GM23338 (cell line): ENCODE measurements at regions not wholly inside any gene's neighbourhood (a gene's known extent, or its start where the extent isn't known, plus 50 kb on each side); places are given as distances from the start of the nearest gene placed in this dataset.

Experiments
- ATAC-seq: fragments of 200-7000 bp; cut with Tn5 transposase; 3 replicates; pipeline ENCODE4 v1.9.1; 2020
- DNase-seq: peaks from one replicate; pipeline ENCODE4 v3.0.0-alpha.2; 2015; ENCODE audit warnings: low spot score
- H2AFZ ChIP-seq: fragments of 200-600 bp; sonication (generic); 2 replicates; pipeline ENCODE4 v1.8.0; 2016; ENCODE audit warnings: antibody characterized with exemption, mild to moderate bottlenecking, moderate library complexity
- H3F3A ChIP-seq: fragments of 200-600 bp; sonication (generic); replicated peaks from 2 replicates; pipeline ENCODE4 v1.8.0; 2017; ENCODE audit warnings: antibody characterized with exemption, mixed run types, low read depth
- H3K27ac ChIP-seq: fragments of 200-600 bp; sonication (generic); 2 replicates; pipeline ENCODE4 v1.6.1; 2016; ENCODE audit warnings: low read depth
- H3K27me3 ChIP-seq: fragments of 200-600 bp; sonication (generic); 2 replicates; pipeline ENCODE4 v1.8.0; 2016; ENCODE audit warnings: mild to moderate bottlenecking, mixed run types, moderate library complexity; ENCODE audit not compliant: insufficient read depth
- H3K36me3 ChIP-seq: fragments of 200-600 bp; sonication (generic); 2 replicates; pipeline ENCODE4 v1.8.0; 2016; ENCODE audit warnings: mild to moderate bottlenecking; ENCODE audit not compliant: insufficient read depth
- H3K4me1 ChIP-seq: fragments of 200-600 bp; sonication (generic); 2 replicates; pipeline ENCODE4 v1.8.0; 2016; ENCODE audit warnings: mild to moderate bottlenecking, moderate library complexity; ENCODE audit not compliant: insufficient read depth
- H3K4me2 ChIP-seq: fragments of 200-600 bp; sonication (generic); 2 replicates; pipeline ENCODE4 v1.7.1; 2017; ENCODE audit warnings: mixed run types
- H3K4me3 ChIP-seq: fragments of 200-600 bp; sonication (generic); 2 replicates; pipeline ENCODE4 v1.6.1; 2016; ENCODE audit warnings: mixed run types
- H3K79me2 ChIP-seq: fragments of 200-600 bp; sonication (generic); replicated peaks from 2 replicates; pipeline ENCODE4 v1.8.0; 2017; ENCODE audit warnings: mild to moderate bottlenecking; ENCODE audit not compliant: insufficient read depth
- H3K9me2 ChIP-seq: fragments of 200-600 bp; sonication (generic); 2 replicates; pipeline ENCODE4 v1.8.0; 2017; ENCODE audit not compliant: insufficient read depth
- H4K20me1 ChIP-seq: fragments of 200-600 bp; sonication (generic); replicated peaks from 2 replicates; pipeline ENCODE4 v1.8.0; 2017; ENCODE audit warnings: mild to moderate bottlenecking; ENCODE audit not compliant: insufficient read depth
- H3K27ac Mint-ChIP-seq: 2 replicates; pipeline ENCODE4 v1.8.0; 2020; ENCODE audit warnings: inconsistent platforms, mild to moderate bottlenecking, moderate library complexity, mixed read lengths
- H3K27me3 Mint-ChIP-seq: 3 replicates; pipeline ENCODE4 v1.8.0; 2022; ENCODE audit warnings: low read depth, mild to moderate bottlenecking, moderate library complexity, mixed read lengths, inconsistent platforms; ENCODE audit not compliant: insufficient read depth, poor library complexity
- H3K36me3 Mint-ChIP-seq: 3 replicates; pipeline ENCODE4 v1.8.0; 2021; ENCODE audit warnings: low read depth, mild to moderate bottlenecking, inconsistent platforms, moderate library complexity, mixed read lengths
- H3K4me1 Mint-ChIP-seq: 3 replicates; pipeline ENCODE4 v1.8.0; 2020; ENCODE audit warnings: mild to moderate bottlenecking, inconsistent platforms, mixed read lengths
- H3K4me3 Mint-ChIP-seq: 3 replicates; pipeline ENCODE4 v1.8.0; 2021; ENCODE audit warnings: moderate library complexity, mild to moderate bottlenecking, inconsistent platforms, mixed read lengths
- H3K9me3 Mint-ChIP-seq: 3 replicates; pipeline ENCODE4 v1.8.0; 2020; ENCODE audit warnings: moderate library complexity, mild to moderate bottlenecking, inconsistent platforms, mixed read lengths
- CREB1 ChIP-seq: fragments of 250-450 bp; sonication (Bioruptor Pico); IDR thresholded peaks from 2 replicates; pipeline ENCODE4 v1.5.0; 2020; ENCODE audit warnings: low read depth, mild to moderate bottlenecking, moderate library complexity
- EZH2 ChIP-seq: fragments of 200-600 bp; sonication (generic); IDR thresholded peaks from one replicate; pipeline ENCODE4 v1.8.0; 2017; ENCODE audit warnings: antibody characterized with exemption, mild to moderate bottlenecking, low read depth; ENCODE audit not compliant: unreplicated experiment
- EZH2phosphoT487 ChIP-seq: fragments of 200-600 bp; sonication (generic); IDR thresholded peaks from one replicate; pipeline ENCODE4 v1.8.1; 2018; ENCODE audit warnings: antibody characterized with exemption; ENCODE audit not compliant: unreplicated experiment
- JUNB ChIP-seq: IDR thresholded peaks from one replicate; pipeline ENCODE4 v1.6.1; 2016; ENCODE audit warnings: antibody characterized with exemption; ENCODE audit not compliant: unreplicated experiment
- NANOG ChIP-seq: IDR thresholded peaks from 2 replicates; pipeline ENCODE4 v1.6.1; 2016; ENCODE audit warnings: antibody characterized with exemption, borderline replicate concordance
- POLR2AphosphoS5 ChIP-seq: IDR thresholded peaks from 2 replicates; pipeline ENCODE4 v1.6.1; 2016; ENCODE audit warnings: antibody characterized with exemption, low read depth
- STAT1 ChIP-seq: IDR thresholded peaks from one replicate; pipeline ENCODE4 v1.6.1; 2016; ENCODE audit warnings: antibody characterized with exemption; ENCODE audit not compliant: unreplicated experiment
- ZNF114 ChIP-seq: fragments of 250-450 bp; sonication (Bioruptor Pico); IDR thresholded peaks from 2 replicates; pipeline ENCODE4 v1.5.0; 2020; ENCODE audit warnings: mild to moderate bottlenecking, moderate library complexity
- ZNF331 ChIP-seq: fragments of 250-450 bp; sonication (Bioruptor Pico); IDR thresholded peaks from 2 replicates; pipeline ENCODE4 v1.5.0; 2020; ENCODE audit warnings: low read depth, mild to moderate bottlenecking, moderate library complexity
- TF ChIP-seq, protein P1 (sequence below): IDR thresholded peaks from one replicate; pipeline ENCODE4 v1.6.1; 2018; ENCODE audit warnings: antibody characterized with exemption; ENCODE audit not compliant: unreplicated experiment
- TF ChIP-seq, protein P2 (sequence below), 2 experiments: fragments of 200-600 bp in 1 of 2; sonication (generic) in 1 of 2; conservative IDR thresholded peaks; 2 replicates each; pipeline versions ENCODE4 v1.5.1 to v1.6.1; 2016 to 2017; ENCODE audit warnings: antibody characterized with exemption in 2 of 2, low read depth in 2 of 2, mild to moderate bottlenecking in 2 of 2, moderate library complexity in 1 of 2
- TF ChIP-seq, protein P3 (sequence below): IDR thresholded peaks from 2 replicates; pipeline ENCODE4 v1.6.1; 2016; ENCODE audit warnings: antibody characterized with exemption
- TF ChIP-seq, protein P4 (sequence below): fragments of 250-450 bp; sonication (Bioruptor Pico); IDR thresholded peaks from 2 replicates; pipeline ENCODE4 v1.5.0; 2020; ENCODE audit warnings: mild to moderate bottlenecking, moderate library complexity

GRCh38 chr17:77365584-77366186, 224.9 kb downstream of the SEC14L1 start:
- H3K4me3 ChIP-seq = no peak overlapping the region
- no peaks in the 10 kb centered on the region for H3K27me3 ChIP-seq
- Mint-ChIP-seq H3K9me3 (no peaks in the 10 kb centered on the region), H3K27ac (no peak overlapping the region; the same call in 1 of the 2 replicates), H3K4me1 (peaks cover 35% of the 10 kb centered on the region), H3K4me3 (no peak overlapping the region), H3K36me3 (no peaks in the 10 kb centered on the region), H3K27me3 (peaks cover 8% of the 10 kb centered on the region)
- H3F3A ChIP-seq = no peaks in the 10 kb centered on the region
- ATAC-seq (peak; percentile 9; the same call in 1 of the 3 replicates), DNase-seq (no peak)
- H3K36me3 ChIP-seq = no peaks in the 10 kb centered on the region
- H3K9me2 ChIP-seq = no peaks in the 10 kb centered on the region
- H3K4me1 ChIP-seq = peaks cover 10% of the 10 kb centered on the region; the same call in 1 of the 2 replicates
- H3K4me2 ChIP-seq = no peak overlapping the region
- no peak overlapping the region for H3K27ac ChIP-seq
- H2AFZ ChIP-seq = no peak overlapping the region
- TF ChIP-seq EZH2phosphoT487 (no peak), CREB1 (no peak), ZNF114 (CRISPR knock-in tag) (no peak), JUNB (no peak), STAT1 (no peak), EZH2 (no peak), POLR2AphosphoS5 (no peak), ZNF331 (no peak), NANOG (no peak)
- TF ChIP-seq, protein P1, sequence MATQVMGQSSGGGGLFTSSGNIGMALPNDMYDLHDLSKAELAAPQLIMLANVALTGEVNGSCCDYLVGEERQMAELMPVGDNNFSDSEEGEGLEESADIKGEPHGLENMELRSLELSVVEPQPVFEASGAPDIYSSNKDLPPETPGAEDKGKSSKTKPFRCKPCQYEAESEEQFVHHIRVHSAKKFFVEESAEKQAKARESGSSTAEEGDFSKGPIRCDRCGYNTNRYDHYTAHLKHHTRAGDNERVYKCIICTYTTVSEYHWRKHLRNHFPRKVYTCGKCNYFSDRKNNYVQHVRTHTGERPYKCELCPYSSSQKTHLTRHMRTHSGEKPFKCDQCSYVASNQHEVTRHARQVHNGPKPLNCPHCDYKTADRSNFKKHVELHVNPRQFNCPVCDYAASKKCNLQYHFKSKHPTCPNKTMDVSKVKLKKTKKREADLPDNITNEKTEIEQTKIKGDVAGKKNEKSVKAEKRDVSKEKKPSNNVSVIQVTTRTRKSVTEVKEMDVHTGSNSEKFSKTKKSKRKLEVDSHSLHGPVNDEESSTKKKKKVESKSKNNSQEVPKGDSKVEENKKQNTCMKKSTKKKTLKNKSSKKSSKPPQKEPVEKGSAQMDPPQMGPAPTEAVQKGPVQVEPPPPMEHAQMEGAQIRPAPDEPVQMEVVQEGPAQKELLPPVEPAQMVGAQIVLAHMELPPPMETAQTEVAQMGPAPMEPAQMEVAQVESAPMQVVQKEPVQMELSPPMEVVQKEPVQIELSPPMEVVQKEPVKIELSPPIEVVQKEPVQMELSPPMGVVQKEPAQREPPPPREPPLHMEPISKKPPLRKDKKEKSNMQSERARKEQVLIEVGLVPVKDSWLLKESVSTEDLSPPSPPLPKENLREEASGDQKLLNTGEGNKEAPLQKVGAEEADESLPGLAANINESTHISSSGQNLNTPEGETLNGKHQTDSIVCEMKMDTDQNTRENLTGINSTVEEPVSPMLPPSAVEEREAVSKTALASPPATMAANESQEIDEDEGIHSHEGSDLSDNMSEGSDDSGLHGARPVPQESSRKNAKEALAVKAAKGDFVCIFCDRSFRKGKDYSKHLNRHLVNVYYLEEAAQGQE = no peak
- TF ChIP-seq, protein P2, sequence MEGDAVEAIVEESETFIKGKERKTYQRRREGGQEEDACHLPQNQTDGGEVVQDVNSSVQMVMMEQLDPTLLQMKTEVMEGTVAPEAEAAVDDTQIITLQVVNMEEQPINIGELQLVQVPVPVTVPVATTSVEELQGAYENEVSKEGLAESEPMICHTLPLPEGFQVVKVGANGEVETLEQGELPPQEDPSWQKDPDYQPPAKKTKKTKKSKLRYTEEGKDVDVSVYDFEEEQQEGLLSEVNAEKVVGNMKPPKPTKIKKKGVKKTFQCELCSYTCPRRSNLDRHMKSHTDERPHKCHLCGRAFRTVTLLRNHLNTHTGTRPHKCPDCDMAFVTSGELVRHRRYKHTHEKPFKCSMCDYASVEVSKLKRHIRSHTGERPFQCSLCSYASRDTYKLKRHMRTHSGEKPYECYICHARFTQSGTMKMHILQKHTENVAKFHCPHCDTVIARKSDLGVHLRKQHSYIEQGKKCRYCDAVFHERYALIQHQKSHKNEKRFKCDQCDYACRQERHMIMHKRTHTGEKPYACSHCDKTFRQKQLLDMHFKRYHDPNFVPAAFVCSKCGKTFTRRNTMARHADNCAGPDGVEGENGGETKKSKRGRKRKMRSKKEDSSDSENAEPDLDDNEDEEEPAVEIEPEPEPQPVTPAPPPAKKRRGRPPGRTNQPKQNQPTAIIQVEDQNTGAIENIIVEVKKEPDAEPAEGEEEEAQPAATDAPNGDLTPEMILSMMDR (conservative IDR thresholded peaks at IDR 0.05; ENCODE audit: low read depth in 2 of 2) = no peak
- TF ChIP-seq, protein P3, sequence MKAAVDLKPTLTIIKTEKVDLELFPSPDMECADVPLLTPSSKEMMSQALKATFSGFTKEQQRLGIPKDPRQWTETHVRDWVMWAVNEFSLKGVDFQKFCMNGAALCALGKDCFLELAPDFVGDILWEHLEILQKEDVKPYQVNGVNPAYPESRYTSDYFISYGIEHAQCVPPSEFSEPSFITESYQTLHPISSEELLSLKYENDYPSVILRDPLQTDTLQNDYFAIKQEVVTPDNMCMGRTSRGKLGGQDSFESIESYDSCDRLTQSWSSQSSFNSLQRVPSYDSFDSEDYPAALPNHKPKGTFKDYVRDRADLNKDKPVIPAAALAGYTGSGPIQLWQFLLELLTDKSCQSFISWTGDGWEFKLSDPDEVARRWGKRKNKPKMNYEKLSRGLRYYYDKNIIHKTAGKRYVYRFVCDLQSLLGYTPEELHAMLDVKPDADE = no peak
- TF ChIP-seq, protein P4, sequence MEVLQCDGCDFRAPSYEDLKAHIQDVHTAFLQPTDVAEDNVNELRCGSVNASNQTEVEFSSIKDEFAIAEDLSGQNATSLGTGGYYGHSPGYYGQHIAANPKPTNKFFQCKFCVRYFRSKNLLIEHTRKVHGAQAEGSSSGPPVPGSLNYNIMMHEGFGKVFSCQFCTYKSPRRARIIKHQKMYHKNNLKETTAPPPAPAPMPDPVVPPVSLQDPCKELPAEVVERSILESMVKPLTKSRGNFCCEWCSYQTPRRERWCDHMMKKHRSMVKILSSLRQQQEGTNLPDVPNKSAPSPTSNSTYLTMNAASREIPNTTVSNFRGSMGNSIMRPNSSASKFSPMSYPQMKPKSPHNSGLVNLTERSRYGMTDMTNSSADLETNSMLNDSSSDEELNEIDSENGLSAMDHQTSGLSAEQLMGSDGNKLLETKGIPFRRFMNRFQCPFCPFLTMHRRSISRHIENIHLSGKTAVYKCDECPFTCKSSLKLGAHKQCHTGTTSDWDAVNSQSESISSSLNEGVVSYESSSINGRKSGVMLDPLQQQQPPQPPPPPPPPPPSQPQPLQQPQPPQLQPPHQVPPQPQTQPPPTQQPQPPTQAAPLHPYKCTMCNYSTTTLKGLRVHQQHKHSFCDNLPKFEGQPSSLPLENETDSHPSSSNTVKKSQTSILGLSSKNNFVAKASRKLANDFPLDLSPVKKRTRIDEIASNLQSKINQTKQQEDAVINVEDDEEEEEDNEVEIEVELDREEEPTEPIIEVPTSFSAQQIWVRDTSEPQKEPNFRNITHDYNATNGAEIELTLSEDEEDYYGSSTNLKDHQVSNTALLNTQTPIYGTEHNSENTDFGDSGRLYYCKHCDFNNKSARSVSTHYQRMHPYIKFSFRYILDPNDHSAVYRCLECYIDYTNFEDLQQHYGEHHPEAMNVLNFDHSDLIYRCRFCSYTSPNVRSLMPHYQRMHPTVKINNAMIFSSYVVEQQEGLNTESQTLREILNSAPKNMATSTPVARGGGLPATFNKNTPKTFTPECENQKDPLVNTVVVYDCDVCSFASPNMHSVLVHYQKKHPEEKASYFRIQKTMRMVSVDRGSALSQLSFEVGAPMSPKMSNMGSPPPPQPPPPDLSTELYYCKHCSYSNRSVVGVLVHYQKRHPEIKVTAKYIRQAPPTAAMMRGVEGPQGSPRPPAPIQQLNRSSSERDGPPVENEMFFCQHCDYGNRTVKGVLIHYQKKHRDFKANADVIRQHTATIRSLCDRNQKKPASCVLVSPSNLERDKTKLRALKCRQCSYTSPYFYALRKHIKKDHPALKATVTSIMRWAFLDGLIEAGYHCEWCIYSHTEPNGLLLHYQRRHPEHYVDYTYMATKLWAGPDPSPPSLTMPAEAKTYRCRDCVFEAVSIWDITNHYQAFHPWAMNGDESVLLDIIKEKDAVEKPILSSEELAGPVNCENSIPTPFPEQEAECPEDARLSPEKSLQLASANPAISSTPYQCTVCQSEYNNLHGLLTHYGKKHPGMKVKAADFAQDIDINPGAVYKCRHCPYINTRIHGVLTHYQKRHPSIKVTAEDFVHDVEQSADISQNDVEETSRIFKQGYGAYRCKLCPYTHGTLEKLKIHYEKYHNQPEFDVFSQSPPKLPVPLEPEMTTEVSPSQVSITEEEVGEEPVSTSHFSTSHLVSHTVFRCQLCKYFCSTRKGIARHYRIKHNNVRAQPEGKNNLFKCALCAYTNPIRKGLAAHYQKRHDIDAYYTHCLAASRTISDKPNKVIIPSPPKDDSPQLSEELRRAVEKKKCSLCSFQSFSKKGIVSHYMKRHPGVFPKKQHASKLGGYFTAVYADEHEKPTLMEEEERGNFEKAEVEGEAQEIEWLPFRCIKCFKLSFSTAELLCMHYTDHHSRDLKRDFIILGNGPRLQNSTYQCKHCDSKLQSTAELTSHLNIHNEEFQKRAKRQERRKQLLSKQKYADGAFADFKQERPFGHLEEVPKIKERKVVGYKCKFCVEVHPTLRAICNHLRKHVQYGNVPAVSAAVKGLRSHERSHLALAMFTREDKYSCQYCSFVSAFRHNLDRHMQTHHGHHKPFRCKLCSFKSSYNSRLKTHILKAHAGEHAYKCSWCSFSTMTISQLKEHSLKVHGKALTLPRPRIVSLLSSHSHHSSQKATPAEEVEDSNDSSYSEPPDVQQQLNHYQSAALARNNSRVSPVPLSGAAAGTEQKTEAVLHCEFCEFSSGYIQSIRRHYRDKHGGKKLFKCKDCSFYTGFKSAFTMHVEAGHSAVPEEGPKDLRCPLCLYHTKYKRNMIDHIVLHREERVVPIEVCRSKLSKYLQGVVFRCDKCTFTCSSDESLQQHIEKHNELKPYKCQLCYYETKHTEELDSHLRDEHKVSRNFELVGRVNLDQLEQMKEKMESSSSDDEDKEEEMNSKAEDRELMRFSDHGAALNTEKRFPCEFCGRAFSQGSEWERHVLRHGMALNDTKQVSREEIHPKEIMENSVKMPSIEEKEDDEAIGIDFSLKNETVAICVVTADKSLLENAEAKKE (CRISPR knock-in tag) = no peak
- H3K79me2 ChIP-seq = no peaks in the 10 kb centered on the region
- H4K20me1 ChIP-seq = no peaks in the 10 kb centered on the region; the same call in 1 of the 2 replicates
